Ascending aorta (tissue), 2 donors: ENCODE measurements at regions not wholly inside any gene's neighbourhood (a gene's known extent, or its start where the extent isn't known, plus 50 kb on each side); places are given as distances from the start of the nearest gene placed in this dataset.
"Not testable (repeated sequence)": the region's sequence is repeated elsewhere in the genome, so short reads cannot be mapped to it uniquely, and the experiment has no call there.

Experiments used
- DNase-seq, 2 donors: peaks; one replicate each; pipeline ENCODE4 v3.0.0-alpha.2; 2019; ENCODE audit warnings: low spot score in 2 of 2
- H3K27ac ChIP-seq, 2 donors: fragments of 200-600 bp; sonication (generic); one replicate each; pipeline ENCODE4 v1.5.1; 2016 to 2017; ENCODE audit warnings: mild to moderate bottlenecking in 1 of 2
- H3K27me3 ChIP-seq: fragments of 200-600 bp; sonication (generic); one replicate; pipeline ENCODE4 v1.5.1; 2017
- H3K36me3 ChIP-seq, 2 donors: fragments of 200-600 bp; sonication (generic); one replicate each; pipeline ENCODE4 v1.5.1; 2016
- H3K4me1 ChIP-seq, 2 donors: fragments of 200-600 bp; sonication (generic); one replicate each; pipeline ENCODE4 v1.5.1; 2016 to 2017; ENCODE audit warnings: mild to moderate bottlenecking in 1 of 2
- H3K4me3 ChIP-seq, 2 donors: fragments of 200-600 bp; sonication (generic); one replicate each; pipeline ENCODE4 v1.5.1; 2016 to 2017; ENCODE audit warnings: mild to moderate bottlenecking in 1 of 2
- H3K9me3 ChIP-seq, 2 donors: fragments of 200-600 bp; sonication (generic); one replicate each; pipeline ENCODE4 v1.5.1; 2016
- CTCF ChIP-seq, 3 experiments: fragments of 200-600 bp in 2 of 3; fragments of 450-650 bp in 1 of 3; sonication (generic) in 2 of 3; IDR thresholded peaks; one replicate each; pipeline ENCODE4 v1.5.1; 2016 to 2019; ENCODE audit warnings: antibody characterized with exemption in 3 of 3, mild to moderate bottlenecking in 1 of 3, moderate library complexity in 1 of 3
- intact Hi-C: fragments of 100-400 bp; cut with DNase I; formaldehyde crosslinking; loops from one replicate; pipeline ENCODE4 v1.15.1; 2023

- intact Hi-C loops = no loop called here
- DNase-seq = no peak
- Histone ChIP-seq H3K4me3 (no peak overlapping the region), H3K9me3 (no peaks in the 10 kb centered on the region), H3K27me3 (no peaks in the 10 kb centered on the region), H3K36me3 (no peaks in the 10 kb centered on the region), H3K27ac (no peak overlapping the region), H3K4me1 (no peaks in the 10 kb centered on the region)
- no peak for TF ChIP-seq CTCF (IDR thresholded peaks at IDR 0.05)
Measured at GRCh38 chr2:184452907-184453306, 145.4 kb upstream of the ZNF804A start.

DNA sequence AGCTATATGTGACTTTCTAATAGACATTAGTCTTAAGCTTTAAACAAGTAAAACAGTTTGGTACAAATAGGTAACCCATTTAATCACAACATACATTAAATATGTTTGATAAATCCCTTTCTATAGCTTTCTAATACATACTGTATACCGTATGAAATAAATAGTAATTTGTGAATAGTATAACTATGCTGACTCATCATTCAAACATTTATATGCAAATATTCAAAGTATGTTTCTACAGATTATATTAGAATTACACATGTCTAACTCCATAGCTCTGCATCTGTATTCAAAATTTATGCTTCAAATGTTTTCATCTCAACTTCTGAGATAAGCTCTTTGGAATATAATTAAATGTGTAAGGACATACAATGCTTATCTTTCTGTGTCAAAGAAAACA is 142.7 kb upstream of the ZNF804A start:
- no peak overlapping the region for H3K4me3 ChIP-seq
- no peak overlapping the region for H3K27ac ChIP-seq
- H3K4me1 ChIP-seq = no peaks in the 10 kb centered on the region
- no peaks in the 10 kb centered on the region for H3K9me3 ChIP-seq
- intact Hi-C loops = no loop called here
- TF ChIP-seq CTCF (IDR thresholded peaks at IDR 0.05) = no peak
- no peaks in the 10 kb centered on the region for H3K36me3 ChIP-seq
- no peaks in the 10 kb centered on the region for H3K27me3 ChIP-seq
- no peak for DNase-seq

GRCh38 chr2:184456693-184457092 is 141.6 kb upstream of the ZNF804A start:
- DNase-seq, H3K4me3 ChIP-seq, intact Hi-C loops, H3K36me3 ChIP-seq, H3K27me3 ChIP-seq, H3K27ac ChIP-seq, H3K9me3 ChIP-seq, H3K4me1 ChIP-seq: not testable (repeated sequence)

- H3K9me3 ChIP-seq = no peaks in the 10 kb centered on the region
- intact Hi-C loops = no loop called here
- no peak for TF ChIP-seq CTCF (IDR thresholded peaks at IDR 0.05)
- H3K4me3 ChIP-seq = no peak overlapping the region
- H3K36me3 ChIP-seq = no peaks in the 10 kb centered on the region
- no peak overlapping the region for H3K27ac ChIP-seq
- DNase-seq = no peak
- no peaks in the 10 kb centered on the region for H3K4me1 ChIP-seq
- no peaks in the 10 kb centered on the region for H3K27me3 ChIP-seq
Measured at GRCh38 chr2:184463102-184463865, 135.0 kb upstream of the ZNF804A start.

DNA sequence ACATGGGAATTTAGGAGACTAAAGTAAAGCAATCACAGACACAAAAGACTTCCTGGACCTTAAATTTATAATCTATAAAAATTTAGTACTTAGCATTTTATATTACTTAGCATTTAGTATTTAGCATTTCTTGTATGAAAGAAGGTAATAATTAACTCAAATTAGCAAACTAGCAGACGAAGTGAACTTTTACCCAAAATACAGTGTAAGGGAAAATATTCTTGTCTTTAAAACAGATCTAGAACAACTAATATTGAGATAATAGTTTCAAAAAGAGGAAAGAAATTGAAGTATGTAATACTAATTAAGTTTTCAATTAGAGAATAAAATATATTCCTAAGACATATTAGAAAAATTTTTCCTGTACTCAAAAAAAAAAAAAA is 134.5 kb upstream of the ZNF804A start:
- Histone ChIP-seq H3K27me3 (no peaks in the 10 kb centered on the region), H3K36me3 (no peaks in the 10 kb centered on the region), H3K4me3 (no peak overlapping the region), H3K4me1 (no peaks in the 10 kb centered on the region), H3K9me3 (no peaks in the 10 kb centered on the region), H3K27ac (no peak overlapping the region)
- DNase-seq = no peak
- no peak for TF ChIP-seq CTCF (IDR thresholded peaks at IDR 0.05)
- intact Hi-C loops = no loop called here

DNA sequence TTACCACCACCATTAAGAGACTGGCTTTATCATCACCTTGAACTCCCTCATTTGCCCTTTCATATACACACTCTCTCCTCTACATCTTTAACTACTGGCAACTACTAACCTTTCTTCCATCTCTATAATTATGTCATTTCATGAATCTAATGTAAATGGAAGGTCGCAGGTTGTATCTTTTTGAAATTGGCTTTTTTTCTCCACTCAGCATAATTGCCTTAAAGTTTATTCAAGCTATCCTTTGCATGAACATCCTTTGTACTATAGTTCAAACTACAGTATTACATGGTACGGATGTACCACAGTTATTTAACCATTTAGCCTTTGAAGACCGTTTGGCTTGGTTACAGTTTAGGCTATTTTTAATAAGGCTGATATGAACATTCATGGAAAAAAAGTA is 129.5 kb upstream of the ZNF804A start:
- Histone ChIP-seq H3K4me3 (no peak overlapping the region), H3K9me3 (no peaks in the 10 kb centered on the region), H3K36me3 (no peaks in the 10 kb centered on the region), H3K27me3 (no peaks in the 10 kb centered on the region), H3K4me1 (no peaks in the 10 kb centered on the region), H3K27ac (no peak overlapping the region)
- no peak for TF ChIP-seq CTCF (IDR thresholded peaks at IDR 0.05)
- DNase-seq = no peak
- intact Hi-C loops = no loop called here
